Hepatocyte (in vitro differentiated cells): ENCODE measurements at regions not wholly inside any gene's neighbourhood (a gene's known extent, or its start where the extent isn't known, plus 50 kb on each side); places are given as distances from the start of the nearest gene placed in this dataset.

Experiments
- DNase-seq: peaks from one replicate; pipeline ENCODE4 v3.0.0-alpha.2; 2016; ENCODE audit warnings: low spot score
- H2AFZ ChIP-seq: fragments of 200-600 bp; sonication (generic); 2 replicates; pipeline ENCODE4 v1.6.0; 2016; ENCODE audit warnings: antibody characterized with exemption, mild to moderate bottlenecking
- H3K27ac ChIP-seq: fragments of 200-600 bp; sonication (generic); 2 replicates; pipeline ENCODE4 v1.5.1; 2016; ENCODE audit warnings: mild to moderate bottlenecking
- H3K27me3 ChIP-seq: fragments of 200-600 bp; sonication (generic); 2 replicates; pipeline ENCODE4 v1.6.1; 2016
- H3K36me3 ChIP-seq: fragments of 200-600 bp; sonication (generic); replicated peaks from 2 replicates; pipeline ENCODE4 v1.5.1; 2016; ENCODE audit warnings: low read depth; ENCODE audit not compliant: insufficient read depth
- H3K4me1 ChIP-seq: fragments of 200-600 bp; sonication (generic); 2 replicates; pipeline ENCODE4 v1.5.1; 2016; ENCODE audit warnings: mild to moderate bottlenecking, moderate library complexity; ENCODE audit not compliant: insufficient read depth
- H3K4me2 ChIP-seq: fragments of 200-600 bp; sonication (generic); 2 replicates; pipeline ENCODE4 v1.6.0; 2016
- H3K4me3 ChIP-seq: fragments of 200-600 bp; sonication (generic); 2 replicates; pipeline ENCODE4 v1.5.1; 2016; ENCODE audit warnings: mild to moderate bottlenecking
- H3K79me2 ChIP-seq: fragments of 200-600 bp; sonication (generic); 2 replicates; pipeline ENCODE4 v1.6.0; 2017; ENCODE audit warnings: mild to moderate bottlenecking
- H3K9me2 ChIP-seq: fragments of 200-600 bp; sonication (generic); replicated peaks from 2 replicates; pipeline ENCODE4 v1.6.0; 2017; ENCODE audit warnings: mild to moderate bottlenecking; ENCODE audit not compliant: insufficient read depth
- H3K9me3 ChIP-seq: fragments of 200-600 bp; sonication (generic); 2 replicates; pipeline ENCODE4 v1.5.1; 2016; ENCODE audit warnings: low read depth, mild to moderate bottlenecking
- H4K20me1 ChIP-seq: fragments of 200-600 bp; sonication (generic); 2 replicates; pipeline ENCODE4 v1.6.0; 2016; ENCODE audit warnings: mild to moderate bottlenecking; ENCODE audit not compliant: insufficient read depth, poor library complexity, severe bottlenecking
- CTCF ChIP-seq: fragments of 200-600 bp; sonication (generic); IDR thresholded peaks from 2 replicates; pipeline ENCODE4 v1.5.1; 2016; ENCODE audit warnings: antibody characterized with exemption, mild to moderate bottlenecking; ENCODE audit not compliant: poor library complexity
- EZH2 ChIP-seq: fragments of 200-600 bp; sonication (generic); IDR thresholded peaks from 2 replicates; pipeline ENCODE4 v1.6.1; 2016; ENCODE audit warnings: antibody characterized with exemption, mild to moderate bottlenecking, borderline replicate concordance
- EZH2phosphoT487 ChIP-seq: fragments of 200-600 bp; sonication (generic); IDR thresholded peaks from one replicate; pipeline ENCODE4 v1.6.1; 2018; ENCODE audit warnings: antibody characterized with exemption, mild to moderate bottlenecking, low read depth, moderate library complexity; ENCODE audit not compliant: unreplicated experiment, severe bottlenecking
- WGBS: methylation state at CpG from one replicate; pipeline ENCODE4 v1.1.6; 2016; ENCODE audit warnings: low lambda C conversion rate; ENCODE audit errors: missing lambda C conversion rate; 5-methylcytosine and 5-hydroxymethylcytosine counted together

GRCh38 chr13:111865826-111866225 lies 201.1 kb upstream of the SOX1 start:
- no peaks in the 10 kb centered on the region for H3K4me1 ChIP-seq
- no peak for DNase-seq
- 88% methylated on average over 8 of the region's 8 CpGs for WGBS

GRCh38 chr13:111866731-111867245 lies 200.2 kb upstream of the SOX1 start:
- no peak overlapping the region for H3K4me3 ChIP-seq

More at GRCh38 chr13:111865826-111866225, 201.1 kb upstream of the SOX1 start:
- no peak overlapping the region for H3K27ac ChIP-seq
- no peaks in the 10 kb centered on the region for H3K36me3 ChIP-seq
- H3K4me2 ChIP-seq: no peak overlapping the region
- H3K4me3 ChIP-seq: no peak overlapping the region
- H3K9me3 ChIP-seq: no peaks in the 10 kb centered on the region
- no peaks in the 10 kb centered on the region for H4K20me1 ChIP-seq
- H2AFZ ChIP-seq: no peak overlapping the region
- TF ChIP-seq EZH2phosphoT487: no peak
- no peak for TF ChIP-seq EZH2
- TF ChIP-seq CTCF: no peak
- peaks cover 9% of the 10 kb centered on the region for H3K27me3 ChIP-seq
- H3K79me2 ChIP-seq: no peaks in the 10 kb centered on the region
- H3K9me2 ChIP-seq: no peaks in the 10 kb centered on the region

GRCh38 chr13:111867657-111868056 lies 199.3 kb upstream of the SOX1 start:
- H3K4me1 ChIP-seq: no peaks in the 10 kb centered on the region
- no peak for DNase-seq
- no peak for TF ChIP-seq EZH2
- no peak for TF ChIP-seq CTCF
- TF ChIP-seq EZH2phosphoT487: no peak
- H3K9me3 ChIP-seq: no peaks in the 10 kb centered on the region
- H2AFZ ChIP-seq: no peak overlapping the region
- H3K79me2 ChIP-seq: no peaks in the 10 kb centered on the region
- H3K9me2 ChIP-seq: no peaks in the 10 kb centered on the region
- no peak overlapping the region for H3K4me3 ChIP-seq
- no peak overlapping the region for H3K4me2 ChIP-seq
- no peaks in the 10 kb centered on the region for H3K36me3 ChIP-seq
- WGBS: 83% methylated on average over 1 of the region's 1 CpG
- H3K27ac ChIP-seq: no peak overlapping the region
- no peaks in the 10 kb centered on the region for H4K20me1 ChIP-seq
- H3K27me3 ChIP-seq: peaks cover 21% of the 10 kb centered on the region

More at GRCh38 chr13:111866731-111867245, 200.2 kb upstream of the SOX1 start:
- Histone ChIP-seq H3K9me3 (no peaks in the 10 kb centered on the region), H3K79me2 (no peaks in the 10 kb centered on the region), H3K27me3 (peaks cover 18% of the 10 kb centered on the region), H3K4me1 (no peaks in the 10 kb centered on the region), H3K27ac (no peak overlapping the region), H3K4me2 (no peak overlapping the region), H4K20me1 (no peaks in the 10 kb centered on the region), H2AFZ (no peak overlapping the region), H3K9me2 (no peaks in the 10 kb centered on the region), H3K36me3 (no peaks in the 10 kb centered on the region)
- DNase-seq: no peak
- 92% methylated on average over 11 of the region's 11 CpGs for WGBS
- TF ChIP-seq CTCF (no peak), EZH2phosphoT487 (no peak), EZH2 (no peak)

GRCh38 chr13:111868716-111869115 lies 198.2 kb upstream of the SOX1 start:
- no peaks in the 10 kb centered on the region for H3K9me3 ChIP-seq
- no peaks in the 10 kb centered on the region for H3K36me3 ChIP-seq
- no peaks in the 10 kb centered on the region for H3K79me2 ChIP-seq
- no peaks in the 10 kb centered on the region for H3K4me1 ChIP-seq
- no peak overlapping the region for H3K27ac ChIP-seq
- H3K4me3 ChIP-seq: no peak overlapping the region
- no peak overlapping the region for H3K4me2 ChIP-seq
- H2AFZ ChIP-seq: no peak overlapping the region
- WGBS: 90% methylated on average over 3 of the region's 3 CpGs
- peaks cover 21% of the 10 kb centered on the region for H3K27me3 ChIP-seq
- no peaks in the 10 kb centered on the region for H3K9me2 ChIP-seq
- no peak for TF ChIP-seq EZH2phosphoT487
- TF ChIP-seq EZH2: no peak
- no peak for TF ChIP-seq CTCF
- no peaks in the 10 kb centered on the region for H4K20me1 ChIP-seq
- no peak for DNase-seq
